RKO (cell line): ENCODE measurements at regions not wholly inside any gene's neighbourhood (a gene's known extent, or its start where the extent isn't known, plus 50 kb on each side); places are given as distances from the start of the nearest gene placed in this dataset.

Source experiments
- DNase-seq: peaks from one replicate; pipeline ENCODE4 v3.0.0-alpha.2; 2016; ENCODE audit warnings: low spot score

- DNase-seq = no peak
Measured at GRCh38 chrX:30950391-30950790, 61.3 kb upstream of the TAB3 start.

- DNase-seq = no peak
Measured at GRCh38 chrX:30949554-30949953, 60.5 kb upstream of the TAB3 start.

- no peak for DNase-seq
Measured at GRCh38 chrX:30948626-30949025, 59.6 kb upstream of the TAB3 start.

- DNase-seq = no peak
Measured at GRCh38 chrX:30948051-30948450, 59.0 kb upstream of the TAB3 start.

- DNase-seq = no peak
Measured at GRCh38 chrX:30943984-30944383, 54.9 kb upstream of the TAB3 start.

- DNase-seq = no peak
Measured at GRCh38 chrX:30941898-30942297, 52.8 kb upstream of the TAB3 start.

- DNase-seq = no peak
Measured at GRCh38 chrX:30939928-30940327, 50.9 kb upstream of the TAB3 start.
